ENCODE measurements at regions not wholly inside any gene's neighbourhood (a gene's known extent, or its start where the extent isn't known, plus 50 kb on each side); places are given as distances from the start of the nearest gene placed in this dataset.

GRCh38 chr1:60162936-60163335, 89.4 kb upstream of the C1orf87 start:
- Histone ChIP-seq H3K36me3 (ENCODE audit: control insufficient read depth in 1 of 2, insufficient read depth in 2 of 2, low read length in 2 of 2) (no peaks in the 10 kb centered on the region), H3K9me2 (ENCODE audit: insufficient read depth) (no peaks in the 10 kb centered on the region), H3K9ac (ENCODE audit: low read length) (no peak overlapping the region), H3K79me2 (ENCODE audit: insufficient read depth, low read length) (no peaks in the 10 kb centered on the region), H3K9me3 (ENCODE audit: control insufficient read depth in 1 of 2, insufficient read depth in 1 of 2, low read depth in 1 of 2, low read length in 2 of 2) (no peaks in the 10 kb centered on the region), H3K27ac (ENCODE audit: low read depth, low read length) (no peak overlapping the region), H3K4me3 (replicated peaks in 1 of 2; ENCODE audit: low read depth in 1 of 2, low read length in 2 of 2) (no peak overlapping the region), H4K20me1 (ENCODE audit: insufficient read depth) (no peaks in the 10 kb centered on the region), H3K4me1 (ENCODE audit: control insufficient read depth in 1 of 2, insufficient read depth in 2 of 2, low read length in 2 of 2) (no peaks in the 10 kb centered on the region), H3K4me2 (ENCODE audit: low read length) (no peak overlapping the region), H2AFZ (ENCODE audit: low read depth, low read length, poor library complexity, severe bottlenecking) (no peak overlapping the region), H3K27me3 (ENCODE audit: insufficient read depth, low read length) (peaks cover 12% of the 10 kb centered on the region)
- RAD21 ChIA-PET (ENCODE audit: low non-redundant PET in 1 of 2, low total read pairs in 2 of 2, uncharacterized antibody in 2 of 2, unreplicated experiment in 2 of 2) = no interaction called here
- intact Hi-C loops (cut with micrococcal nuclease) = loop anchor here (10.0 kb wide), 1 partner anchor 1912 kb away; no protein-coding TSS in a partner anchor
- no TSS peak for BruUV-seq (replicated peaks)
- TF ChIP-seq RAD21 (IDR thresholded peaks at IDR 0.05; ENCODE audit: low read depth) (no peak), SRF (IDR thresholded peaks at IDR 0.05; ENCODE audit: low read depth) (no peak), CEBPB (IDR thresholded peaks at IDR 0.05; ENCODE audit: low read depth) (no peak), JUND (IDR thresholded peaks at IDR 0.05) (no peak), EGR1 (IDR thresholded peaks at IDR 0.05; ENCODE audit: low read depth) (no peak), CBX3 (IDR thresholded peaks at IDR 0.05; ENCODE audit: low read depth) (no peak), POLR2AphosphoS5 (IDR thresholded peaks at IDR 0.05; ENCODE audit: low read depth, low read length) (no peak), POLR2A (IDR thresholded peaks at IDR 0.05; ENCODE audit: borderline replicate concordance, extremely low read depth, insufficient read depth, insufficient read length) (no peak), REST (IDR thresholded peaks at IDR 0.05; ENCODE audit: low read depth) (no peak), YY1 (IDR thresholded peaks at IDR 0.05; ENCODE audit: extremely low read depth, insufficient replicate concordance, low read depth, low read length) (no peak), SP1 (IDR thresholded peaks at IDR 0.05; ENCODE audit: low read depth) (no peak), EZH2 (IDR thresholded peaks at IDR 0.05) (no peak), ELF1 (IDR thresholded peaks at IDR 0.05; ENCODE audit: borderline replicate concordance, low read depth) (no peak)
- TF ChIP-seq, protein P1, sequence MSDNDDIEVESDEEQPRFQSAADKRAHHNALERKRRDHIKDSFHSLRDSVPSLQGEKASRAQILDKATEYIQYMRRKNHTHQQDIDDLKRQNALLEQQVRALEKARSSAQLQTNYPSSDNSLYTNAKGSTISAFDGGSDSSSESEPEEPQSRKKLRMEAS (IDR thresholded peaks at IDR 0.05) = no peak
- TF ChIP-seq, protein P2, sequence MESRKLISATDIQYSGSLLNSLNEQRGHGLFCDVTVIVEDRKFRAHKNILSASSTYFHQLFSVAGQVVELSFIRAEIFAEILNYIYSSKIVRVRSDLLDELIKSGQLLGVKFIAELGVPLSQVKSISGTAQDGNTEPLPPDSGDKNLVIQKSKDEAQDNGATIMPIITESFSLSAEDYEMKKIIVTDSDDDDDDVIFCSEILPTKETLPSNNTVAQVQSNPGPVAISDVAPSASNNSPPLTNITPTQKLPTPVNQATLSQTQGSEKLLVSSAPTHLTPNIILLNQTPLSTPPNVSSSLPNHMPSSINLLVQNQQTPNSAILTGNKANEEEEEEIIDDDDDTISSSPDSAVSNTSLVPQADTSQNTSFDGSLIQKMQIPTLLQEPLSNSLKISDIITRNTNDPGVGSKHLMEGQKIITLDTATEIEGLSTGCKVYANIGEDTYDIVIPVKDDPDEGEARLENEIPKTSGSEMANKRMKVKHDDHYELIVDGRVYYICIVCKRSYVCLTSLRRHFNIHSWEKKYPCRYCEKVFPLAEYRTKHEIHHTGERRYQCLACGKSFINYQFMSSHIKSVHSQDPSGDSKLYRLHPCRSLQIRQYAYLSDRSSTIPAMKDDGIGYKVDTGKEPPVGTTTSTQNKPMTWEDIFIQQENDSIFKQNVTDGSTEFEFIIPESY (IDR thresholded peaks at IDR 0.05; ENCODE audit: extremely low read depth, insufficient replicate concordance, low read length) = no peak
- POLR2A ChIA-PET = no interaction called here
- ATAC-seq (no peak), DNase-seq (ENCODE audit: low read depth, low spot score) (no peak)
- CTCF ChIA-PET = no interaction called here

All from HCT116 (cell line).